IMR-90 (cell line): ENCODE measurements at regions not wholly inside any gene's neighbourhood (a gene's known extent, or its start where the extent isn't known, plus 50 kb on each side); places are given as distances from the start of the nearest gene placed in this dataset.

Experiments used
- ATAC-seq: fragments of 200-7000 bp; cut with Tn5 transposase; 2 replicates; pipeline ENCODE4 v1.9.1; 2020; ENCODE audit warnings: low read depth, mild to moderate bottlenecking, moderate library complexity
- BruUV-seq: library from RNA; stranded (reverse); fragments of 400-500 nt; replicated peaks from 2 replicates; lab custom pipeline; 2021; lab: Mats Ljungman, UMichigan
- CTCF ChIA-PET: fragments of 300-600 bp; formaldehyde crosslinking; extraction: SDS; loops from one replicate; lab custom pipeline; 2021; ENCODE audit warnings: antibody characterized with exemption; lab: Yijun Ruan, JAX
- POLR2A ChIA-PET: fragments of 300-600 bp; sonication (Branson Sonifier 250); formaldehyde crosslinking; loops from one replicate; lab custom pipeline; 2022; ENCODE audit warnings: antibody characterized with exemption; ENCODE audit not compliant: unreplicated experiment; lab: Charles Lee
- DNase-seq: peaks from one replicate; pipeline ENCODE4 v3.0.0; 2013
- H2AFZ ChIP-seq: replicated peaks from 2 replicates; pipeline ENCODE3; 2013; ENCODE audit warnings: low read length, mild to moderate bottlenecking; ENCODE audit not compliant: poor library complexity
- H2AK5ac ChIP-seq: 2 replicates; pipeline ENCODE4 v1.6.1; 2013; ENCODE audit warnings: low read depth, low read length, inconsistent platforms
- H2AK9ac ChIP-seq: replicated peaks from 2 replicates; pipeline ENCODE3; 2013; ENCODE audit warnings: mild to moderate bottlenecking, low read depth, low read length, moderate library complexity; ENCODE audit not compliant: poor library complexity
- H2BK120ac ChIP-seq: 2 replicates; pipeline ENCODE4 v1.6.1; 2013; ENCODE audit warnings: low read depth, low read length, inconsistent platforms
- H2BK15ac ChIP-seq: 3 replicates; pipeline ENCODE4 v1.6.1; 2013; ENCODE audit warnings: low read depth, low read length, inconsistent platforms
- H2BK20ac ChIP-seq: 2 replicates; pipeline ENCODE4 v1.6.1; 2013; ENCODE audit warnings: low read depth, mild to moderate bottlenecking, inconsistent platforms, low read length, moderate library complexity
- H2BK5ac ChIP-seq: 2 replicates; pipeline ENCODE4 v1.6.1; 2013; ENCODE audit warnings: mild to moderate bottlenecking, low read depth, low read length, inconsistent platforms; ENCODE audit not compliant: poor library complexity, severe bottlenecking
- H3K14ac ChIP-seq: replicated peaks from 2 replicates; pipeline ENCODE4 v1.6.1; 2013; ENCODE audit warnings: low read depth, low read length, inconsistent platforms
- H3K18ac ChIP-seq: 2 replicates; pipeline ENCODE4 v1.6.1; 2013; ENCODE audit warnings: low read depth, low read length, control low read depth
- H3K23ac ChIP-seq: 2 replicates; pipeline ENCODE4 v1.6.1; 2013; ENCODE audit warnings: low read depth, low read length, inconsistent platforms
- H3K27ac ChIP-seq: 2 replicates; pipeline ENCODE4 v1.5.1; 2013; ENCODE audit warnings: mild to moderate bottlenecking, control low read depth, low read length; ENCODE audit not compliant: insufficient read depth
- H3K27me3 ChIP-seq: 2 replicates; pipeline ENCODE4 v1.6.1; 2013; ENCODE audit warnings: low read length; ENCODE audit not compliant: control insufficient read depth, insufficient read depth
- H3K36me3 ChIP-seq: 2 replicates; pipeline ENCODE4 v1.6.1; 2013; ENCODE audit warnings: low read length, mixed read lengths; ENCODE audit not compliant: control insufficient read depth, insufficient read depth
- H3K4ac ChIP-seq: 2 replicates; pipeline ENCODE4 v1.6.1; 2013; ENCODE audit warnings: low read depth, low read length, inconsistent platforms
- H3K4me1 ChIP-seq: 2 replicates; pipeline ENCODE4 v1.6.1; 2013; ENCODE audit warnings: low read length, mixed read lengths; ENCODE audit not compliant: control insufficient read depth, insufficient read depth
- H3K4me2 ChIP-seq: 2 replicates; pipeline ENCODE4 v1.6.1; 2013; ENCODE audit warnings: low read depth, mild to moderate bottlenecking, control low read depth, low read length, moderate library complexity
- H3K4me3 ChIP-seq: 2 replicates; pipeline ENCODE4 v1.5.1; 2013; ENCODE audit warnings: low read depth, mild to moderate bottlenecking, control low read depth, low read length, moderate library complexity; ENCODE audit not compliant: insufficient read depth
- H3K56ac ChIP-seq: 2 replicates; pipeline ENCODE4 v1.6.1; 2013; ENCODE audit warnings: low read length, inconsistent platforms; ENCODE audit not compliant: insufficient read depth; ENCODE audit errors: extremely low read depth
- H3K79me1 ChIP-seq, 2 experiments: 2 replicates each; pipeline ENCODE4 v1.6.1; 2013; ENCODE audit warnings: low read length in 2 of 2, inconsistent platforms in 1 of 2, low read depth in 1 of 2
- H3K9ac ChIP-seq: 2 replicates; pipeline ENCODE4 v1.6.1; 2013; ENCODE audit warnings: low read depth, low read length, control low read depth
- H3K9me1 ChIP-seq: 2 replicates; pipeline ENCODE4 v1.6.1; 2013; ENCODE audit warnings: low read length, inconsistent platforms; ENCODE audit not compliant: insufficient read depth
- H3K9me3 ChIP-seq: 2 replicates; pipeline ENCODE4 v1.6.1; 2013; ENCODE audit warnings: low read length; ENCODE audit not compliant: control insufficient read depth, insufficient read depth
- H4K20me1 ChIP-seq: 2 replicates; pipeline ENCODE4 v1.6.1; 2013; ENCODE audit warnings: low read length, inconsistent platforms; ENCODE audit not compliant: insufficient read depth
- H4K5ac ChIP-seq: 2 replicates; pipeline ENCODE4 v1.6.1; 2013; ENCODE audit warnings: mild to moderate bottlenecking, low read depth, low read length, control low read depth
- H4K8ac ChIP-seq, 2 experiments: 2 replicates each; pipeline ENCODE4 v1.6.1; 2013; ENCODE audit warnings: low read depth in 2 of 2, low read length in 2 of 2, control low read depth in 1 of 2, inconsistent platforms in 1 of 2
- H4K91ac ChIP-seq: 2 replicates; pipeline ENCODE4 v1.6.1; 2013; ENCODE audit warnings: low read depth, low read length, inconsistent platforms; ENCODE audit not compliant: insufficient read depth
- BHLHE40 ChIP-seq: fragments of 150-350 bp; IDR thresholded peaks from 2 replicates; pipeline ENCODE4 v1.6.1; 2016; ENCODE audit warnings: mild to moderate bottlenecking, low read depth, low read length
- CEBPB ChIP-seq: IDR thresholded peaks from 2 replicates; pipeline ENCODE4 v1.6.1; 2012; ENCODE audit warnings: low read depth, low read length, improper control_type of control experiment
- CHD1 ChIP-seq: IDR thresholded peaks from 2 replicates; pipeline ENCODE4 v1.6.1; 2012; ENCODE audit warnings: low read depth, low read length, improper control_type of control experiment
- FOS ChIP-seq: fragments of 150-350 bp; IDR thresholded peaks from 2 replicates; pipeline ENCODE4 v1.6.1; 2016; ENCODE audit warnings: low read depth, low read length
- MAFK ChIP-seq: IDR thresholded peaks from 2 replicates; pipeline ENCODE4 v1.6.1; 2012; ENCODE audit warnings: low read depth, low read length, improper control_type of control experiment
- MAZ ChIP-seq: IDR thresholded peaks from 2 replicates; pipeline ENCODE4 v1.6.1; 2012; ENCODE audit warnings: low read depth, mild to moderate bottlenecking, low read length, improper control_type of control experiment, moderate library complexity, borderline replicate concordance
- MXI1 ChIP-seq: IDR thresholded peaks from 2 replicates; pipeline ENCODE4 v1.6.1; 2012; ENCODE audit warnings: low read depth, mild to moderate bottlenecking, low read length, moderate library complexity, borderline replicate concordance
- NFE2L2 ChIP-seq: fragments of 150-350 bp; IDR thresholded peaks from 2 replicates; pipeline ENCODE4 v1.6.1; 2016; ENCODE audit warnings: low read depth, mild to moderate bottlenecking, low read length
- POLR2A ChIP-seq: IDR thresholded peaks from 2 replicates; pipeline ENCODE4 v1.6.1; 2012; ENCODE audit warnings: mild to moderate bottlenecking, low read depth, low read length
- RAD21 ChIP-seq: IDR thresholded peaks from 2 replicates; pipeline ENCODE4 v1.6.1; 2012; ENCODE audit warnings: low read length, improper control_type of control experiment
- RCOR1 ChIP-seq: IDR thresholded peaks from 2 replicates; pipeline ENCODE4 v1.6.1; 2012; ENCODE audit warnings: mild to moderate bottlenecking, low read length, improper control_type of control experiment; ENCODE audit not compliant: insufficient replicate concordance
- RFX5 ChIP-seq: IDR thresholded peaks from 2 replicates; pipeline ENCODE4 v1.8.0; 2012; ENCODE audit warnings: low read depth, mild to moderate bottlenecking, low read length, moderate library complexity
- SMC3 ChIP-seq: fragments of 150-350 bp; IDR thresholded peaks from 2 replicates; pipeline ENCODE4 v1.6.1; 2016; ENCODE audit warnings: low read depth, mild to moderate bottlenecking, antibody characterized with exemption, low read length, moderate library complexity
- WGBS, 2 experiments: methylation state at CpG; one replicate each; pipeline versions ENCODE4 v1.1.5 to v1.1.7; 2013; ENCODE audit warnings: missing lambda C conversion rate in 2 of 2; ENCODE audit not compliant: insufficient read length in 1 of 2; ENCODE audit errors: extremely low coverage in 2 of 2; 5-methylcytosine and 5-hydroxymethylcytosine counted together
- dilution Hi-C: fragments of 300-500 bp; cut with HindIII; formaldehyde crosslinking; loops from one replicate; pipeline ENCODE4 v1.14.3; 2018; ENCODE audit warnings: low sequenced_read_pairs; ENCODE audit not compliant: unreplicated experiment
- in situ Hi-C: fragments of 300-500 bp; cut with MboI; formaldehyde crosslinking; loops from 3 replicates; pipeline ENCODE4 v1.14.3; 2019; ENCODE audit warnings: low sequenced_read_pairs, inconsistent platforms, mixed read lengths
- intact Hi-C: fragments of 100-400 bp; cut with micrococcal nuclease; formaldehyde crosslinking; loops from 2 replicates; pipeline ENCODE4 v1.10.0; 2022
- TF ChIP-seq, protein P1 (sequence below): conservative IDR thresholded peaks from 2 replicates; pipeline ENCODE4 v1.5.1; 2012; ENCODE audit warnings: mild to moderate bottlenecking, low read depth, low read length, improper control_type of control experiment
- TF ChIP-seq, protein P2 (sequence below): fragments of 150-350 bp; IDR thresholded peaks from 2 replicates; pipeline ENCODE4 v1.6.1; 2017; ENCODE audit warnings: mild to moderate bottlenecking, antibody characterized with exemption, low read length, low read depth
- TF ChIP-seq, protein P3 (sequence below): fragments of 150-350 bp; IDR thresholded peaks from 2 replicates; pipeline ENCODE4 v1.6.1; 2016; ENCODE audit warnings: low read depth, mild to moderate bottlenecking, low read length, moderate library complexity, borderline replicate concordance

DNA sequence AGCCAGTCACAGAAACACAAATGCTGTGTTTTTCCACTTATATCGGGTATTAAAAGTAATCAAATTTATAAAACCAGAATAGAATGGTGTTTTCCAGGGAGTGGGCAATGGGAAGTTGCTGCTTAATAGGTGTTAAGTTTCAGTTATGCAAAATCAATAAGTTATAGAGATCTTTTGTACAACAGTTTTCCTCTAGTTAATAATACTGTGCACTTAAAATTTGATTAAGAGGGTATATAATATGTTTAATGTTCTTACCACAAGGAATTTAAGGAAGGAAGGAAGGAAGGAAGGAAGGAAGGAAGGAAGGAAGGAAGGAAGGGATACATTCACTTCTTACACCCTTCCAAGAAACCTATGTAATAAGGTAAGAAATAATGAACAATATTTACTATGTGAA is 867.7 kb upstream of the CDH6 start:
- H2AK9ac ChIP-seq: no peak overlapping the region
- BruUV-seq: no TSS peak
- H2BK20ac ChIP-seq: no peak overlapping the region
- no peak overlapping the region for H2BK5ac ChIP-seq
- no peaks in the 10 kb centered on the region for H3K9me3 ChIP-seq
- H3K9me1 ChIP-seq: no peaks in the 10 kb centered on the region
- no peak for DNase-seq
- H2AFZ ChIP-seq: no peak overlapping the region
- no peak overlapping the region for H3K4me3 ChIP-seq
- H3K4me2 ChIP-seq: no peak overlapping the region
- H3K9ac ChIP-seq: no peak overlapping the region
- dilution Hi-C loops: no loop called here
- H3K18ac ChIP-seq: no peak overlapping the region
- H3K23ac ChIP-seq: no peak overlapping the region
- no peaks in the 10 kb centered on the region for H3K79me1 ChIP-seq
- H4K20me1 ChIP-seq: no peaks in the 10 kb centered on the region
- H3K36me3 ChIP-seq: no peaks in the 10 kb centered on the region
- H2BK120ac ChIP-seq: no peak overlapping the region
- H3K4ac ChIP-seq: no peak overlapping the region
- no CpG with 5 or more reads among the region's 1 CpG for WGBS, 2 experiments
- no peaks in the 10 kb centered on the region for H3K4me1 ChIP-seq
- ChIA-PET CTCF (no interaction called here), POLR2A (no interaction called here)
- H4K5ac ChIP-seq: no peak overlapping the region
- H4K91ac ChIP-seq: no peak overlapping the region
- H3K27ac ChIP-seq: no peak overlapping the region
- no peak overlapping the region for H4K8ac ChIP-seq
- H3K27me3 ChIP-seq: no peaks in the 10 kb centered on the region
- no peak for ATAC-seq
- no peak overlapping the region for H3K56ac ChIP-seq
- TF ChIP-seq RFX5 (no peak), MXI1 (no peak), SMC3 (no peak), POLR2A (no peak), MAFK (no peak), NFE2L2 (no peak), FOS (no peak), CEBPB (no peak), MAZ (no peak), CHD1 (no peak), RAD21 (no peak), RCOR1 (no peak), BHLHE40 (no peak)
- TF ChIP-seq, protein P1, sequence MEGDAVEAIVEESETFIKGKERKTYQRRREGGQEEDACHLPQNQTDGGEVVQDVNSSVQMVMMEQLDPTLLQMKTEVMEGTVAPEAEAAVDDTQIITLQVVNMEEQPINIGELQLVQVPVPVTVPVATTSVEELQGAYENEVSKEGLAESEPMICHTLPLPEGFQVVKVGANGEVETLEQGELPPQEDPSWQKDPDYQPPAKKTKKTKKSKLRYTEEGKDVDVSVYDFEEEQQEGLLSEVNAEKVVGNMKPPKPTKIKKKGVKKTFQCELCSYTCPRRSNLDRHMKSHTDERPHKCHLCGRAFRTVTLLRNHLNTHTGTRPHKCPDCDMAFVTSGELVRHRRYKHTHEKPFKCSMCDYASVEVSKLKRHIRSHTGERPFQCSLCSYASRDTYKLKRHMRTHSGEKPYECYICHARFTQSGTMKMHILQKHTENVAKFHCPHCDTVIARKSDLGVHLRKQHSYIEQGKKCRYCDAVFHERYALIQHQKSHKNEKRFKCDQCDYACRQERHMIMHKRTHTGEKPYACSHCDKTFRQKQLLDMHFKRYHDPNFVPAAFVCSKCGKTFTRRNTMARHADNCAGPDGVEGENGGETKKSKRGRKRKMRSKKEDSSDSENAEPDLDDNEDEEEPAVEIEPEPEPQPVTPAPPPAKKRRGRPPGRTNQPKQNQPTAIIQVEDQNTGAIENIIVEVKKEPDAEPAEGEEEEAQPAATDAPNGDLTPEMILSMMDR: no peak
- TF ChIP-seq, protein P2, sequence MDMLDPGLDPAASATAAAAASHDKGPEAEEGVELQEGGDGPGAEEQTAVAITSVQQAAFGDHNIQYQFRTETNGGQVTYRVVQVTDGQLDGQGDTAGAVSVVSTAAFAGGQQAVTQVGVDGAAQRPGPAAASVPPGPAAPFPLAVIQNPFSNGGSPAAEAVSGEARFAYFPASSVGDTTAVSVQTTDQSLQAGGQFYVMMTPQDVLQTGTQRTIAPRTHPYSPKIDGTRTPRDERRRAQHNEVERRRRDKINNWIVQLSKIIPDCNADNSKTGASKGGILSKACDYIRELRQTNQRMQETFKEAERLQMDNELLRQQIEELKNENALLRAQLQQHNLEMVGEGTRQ: no peak
- TF ChIP-seq, protein P3, sequence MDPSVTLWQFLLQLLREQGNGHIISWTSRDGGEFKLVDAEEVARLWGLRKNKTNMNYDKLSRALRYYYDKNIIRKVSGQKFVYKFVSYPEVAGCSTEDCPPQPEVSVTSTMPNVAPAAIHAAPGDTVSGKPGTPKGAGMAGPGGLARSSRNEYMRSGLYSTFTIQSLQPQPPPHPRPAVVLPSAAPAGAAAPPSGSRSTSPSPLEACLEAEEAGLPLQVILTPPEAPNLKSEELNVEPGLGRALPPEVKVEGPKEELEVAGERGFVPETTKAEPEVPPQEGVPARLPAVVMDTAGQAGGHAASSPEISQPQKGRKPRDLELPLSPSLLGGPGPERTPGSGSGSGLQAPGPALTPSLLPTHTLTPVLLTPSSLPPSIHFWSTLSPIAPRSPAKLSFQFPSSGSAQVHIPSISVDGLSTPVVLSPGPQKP: no peak
- no peak overlapping the region for H2AK5ac ChIP-seq
- H2BK15ac ChIP-seq: no peak overlapping the region
- in situ Hi-C loops: no loop called here
- intact Hi-C loops: no loop called here
- no peak overlapping the region for H3K14ac ChIP-seq
